HG03135 (cell line): ENCODE measurements at regions not wholly inside any gene's neighbourhood (a gene's known extent, or its start where the extent isn't known, plus 50 kb on each side); places are given as distances from the start of the nearest gene placed in this dataset.
"Not testable (repeated sequence)": the region's sequence is repeated elsewhere in the genome, so short reads cannot be mapped to it uniquely, and the experiment has no call there.

Experiments
- ATAC-seq: cut with Tn5 transposase; IDR thresholded peaks from one replicate; pipeline ENCODE4 v1.9.1; 2021; ENCODE audit warnings: mild to moderate bottlenecking, moderate library complexity; ENCODE audit not compliant: unreplicated experiment

GRCh38 chr14:22225516-22226140, 363.4 kb downstream of the DAD1 start:
- ATAC-seq: no peak

- ATAC-seq: no peak
Observed at GRCh38 chr14:22221508-22221907, 367.5 kb downstream of the DAD1 start.

- no peak for ATAC-seq
Observed at GRCh38 chr14:22220427-22220826, 368.6 kb downstream of the DAD1 start.

- no peak for ATAC-seq
Observed at GRCh38 chr14:22218728-22219127, 370.3 kb downstream of the DAD1 start.

GRCh38 chr14:22213120-22213519, 375.9 kb downstream of the DAD1 start:
- ATAC-seq: no peak

- no peak for ATAC-seq
Observed at GRCh38 chr14:22210906-22211305, 378.1 kb downstream of the DAD1 start.

GRCh38 chr14:22210026-22210425, 379.0 kb downstream of the DAD1 start:
- ATAC-seq: no peak

- no peak for ATAC-seq
Observed at GRCh38 chr14:22203036-22203435, 386.0 kb downstream of the DAD1 start.

- no peak for ATAC-seq
Observed at GRCh38 chr14:22202313-22202712, 386.7 kb downstream of the DAD1 start.

- ATAC-seq: no peak
Observed at GRCh38 chr14:22200977-22201605, 387.9 kb downstream of the DAD1 start.

- ATAC-seq: not testable (repeated sequence)
Observed at GRCh38 chr14:22200131-22200530, 388.9 kb downstream of the DAD1 start.

- ATAC-seq: no peak
Observed at GRCh38 chr14:22194664-22195063, 394.4 kb downstream of the DAD1 start.

GRCh38 chr14:22190411-22191191, 398.4 kb downstream of the DAD1 start:
- no peak for ATAC-seq

GRCh38 chr14:22189881-22190280, 399.1 kb downstream of the DAD1 start:
- ATAC-seq: no peak

GRCh38 chr14:22188318-22188717, 400.7 kb downstream of the DAD1 start:
- ATAC-seq: no peak

- no peak for ATAC-seq
Observed at GRCh38 chr14:22185789-22186188, 403.2 kb downstream of the DAD1 start.

- ATAC-seq: no peak
Observed at GRCh38 chr14:22185191-22185590, 403.8 kb downstream of the DAD1 start.

GRCh38 chr14:22184830-22185168, 404.2 kb downstream of the DAD1 start:
- ATAC-seq: no peak

- ATAC-seq: no peak
Observed at GRCh38 chr14:22184157-22184829, 404.7 kb downstream of the DAD1 start.

GRCh38 chr14:22180045-22180444, 409.0 kb downstream of the DAD1 start:
- no peak for ATAC-seq

GRCh38 chr14:22179190-22179589, 409.8 kb downstream of the DAD1 start:
- no peak for ATAC-seq
